H9 (cell line): ENCODE measurements at regions not wholly inside any gene's neighbourhood (a gene's known extent, or its start where the extent isn't known, plus 50 kb on each side); places are given as distances from the start of the nearest gene placed in this dataset.

ENCODE experiments used
- DNase-seq: peaks from one replicate; pipeline ENCODE4 v3.0.0-alpha.2; 2017
- H2AFZ ChIP-seq: one replicate; pipeline ENCODE4 v1.6.1; 2013; ENCODE audit warnings: mild to moderate bottlenecking, low read length, control low read depth, moderate library complexity
- H2AK5ac ChIP-seq: 2 replicates; pipeline ENCODE4 v1.6.1; 2013; ENCODE audit warnings: low read length, control low read depth, mixed read lengths; ENCODE audit not compliant: insufficient read length
- H2BK120ac ChIP-seq: one replicate; pipeline ENCODE4 v1.6.1; 2013; ENCODE audit warnings: low read depth, mild to moderate bottlenecking, low read length, control low read depth, inconsistent platforms; ENCODE audit not compliant: poor library complexity, severe bottlenecking
- H2BK12ac ChIP-seq: 2 replicates; pipeline ENCODE4 v1.6.1; 2013; ENCODE audit warnings: low read length, control low read depth, mixed read lengths, low read depth; ENCODE audit not compliant: insufficient read length
- H2BK15ac ChIP-seq: 2 replicates; pipeline ENCODE4 v1.6.1; 2013; ENCODE audit warnings: low read depth, low read length, control low read depth
- H2BK20ac ChIP-seq: one replicate; pipeline ENCODE4 v1.6.1; 2013; ENCODE audit warnings: low read depth, mild to moderate bottlenecking, low read length, control low read depth, inconsistent platforms; ENCODE audit not compliant: poor library complexity, severe bottlenecking
- H2BK5ac ChIP-seq: 2 replicates; pipeline ENCODE4 v1.6.1; 2013; ENCODE audit warnings: low read length, control low read depth, mixed read lengths; ENCODE audit not compliant: insufficient read length
- H3K14ac ChIP-seq: 2 replicates; pipeline ENCODE4 v1.6.1; 2013; ENCODE audit warnings: low read length, control low read depth; ENCODE audit not compliant: insufficient read depth
- H3K18ac ChIP-seq: 2 replicates; pipeline ENCODE4 v1.6.1; 2013; ENCODE audit warnings: low read depth, mild to moderate bottlenecking, mixed read lengths, low read length, control low read depth; ENCODE audit not compliant: insufficient read length
- H3K23ac ChIP-seq: 2 replicates; pipeline ENCODE4 v1.6.1; 2013; ENCODE audit warnings: low read length, control low read depth, mixed read lengths, low read depth; ENCODE audit not compliant: insufficient read length
- H3K23me2 ChIP-seq: 2 replicates; pipeline ENCODE4 v1.6.1; 2013; ENCODE audit warnings: low read depth, mild to moderate bottlenecking, mixed read lengths, low read length, control low read depth; ENCODE audit not compliant: insufficient read length, poor library complexity, severe bottlenecking
- H3K27ac ChIP-seq: 2 replicates; pipeline ENCODE4 v1.5.1; 2013; ENCODE audit warnings: low read length, control low read depth, mixed read lengths, low read depth; ENCODE audit not compliant: insufficient read length
- H3K27me3 ChIP-seq: 2 replicates; pipeline ENCODE4 v1.6.1; 2013; ENCODE audit warnings: low read length, control low read depth, inconsistent platforms; ENCODE audit not compliant: insufficient read depth
- H3K4ac ChIP-seq: 2 replicates; pipeline ENCODE4 v1.6.1; 2013; ENCODE audit warnings: low read depth, mild to moderate bottlenecking, control low read depth, inconsistent platforms, low read length, moderate library complexity
- H3K4me1 ChIP-seq: 2 replicates; pipeline ENCODE4 v1.6.1; 2013; ENCODE audit warnings: low read length, control low read depth, inconsistent platforms; ENCODE audit not compliant: insufficient read depth
- H3K4me2 ChIP-seq: 2 replicates; pipeline ENCODE4 v1.6.1; 2013; ENCODE audit warnings: low read length, control low read depth, mixed read lengths; ENCODE audit not compliant: insufficient read length, insufficient read depth
- H3K56ac ChIP-seq: 2 replicates; pipeline ENCODE4 v1.6.1; 2013; ENCODE audit warnings: low read depth, mild to moderate bottlenecking, mixed read lengths, low read length, control low read depth; ENCODE audit not compliant: insufficient read length
- H3K79me1 ChIP-seq: 2 replicates; pipeline ENCODE4 v1.6.1; 2013; ENCODE audit warnings: low read depth, mild to moderate bottlenecking, moderate library complexity, low read length, control low read depth, inconsistent platforms; ENCODE audit not compliant: insufficient read depth, poor library complexity, severe bottlenecking
- H3K79me2 ChIP-seq: 2 replicates; pipeline ENCODE4 v1.6.1; 2013; ENCODE audit warnings: low read length, control low read depth, inconsistent platforms; ENCODE audit not compliant: insufficient read depth
- H3K9ac ChIP-seq: 2 replicates; pipeline ENCODE4 v1.6.1; 2013; ENCODE audit warnings: low read length, control low read depth, mixed read lengths; ENCODE audit not compliant: insufficient read length; ENCODE audit errors: extremely low read depth
- H3K9me3 ChIP-seq: one replicate; pipeline ENCODE4 v1.6.1; 2013; ENCODE audit warnings: low read depth, low read length, inconsistent platforms; ENCODE audit not compliant: control insufficient read depth
- H3T11ph ChIP-seq: one replicate; pipeline ENCODE4 v1.6.1; 2013; ENCODE audit warnings: mild to moderate bottlenecking, low read length, control low read depth, inconsistent platforms
- H4K20me1 ChIP-seq: one replicate; pipeline ENCODE4 v1.6.1; 2013; ENCODE audit not compliant: control insufficient read depth, insufficient read length, insufficient read depth
- H4K5ac ChIP-seq: 2 replicates; pipeline ENCODE4 v1.6.1; 2013; ENCODE audit warnings: low read depth, mild to moderate bottlenecking, mixed read lengths, low read length, control low read depth; ENCODE audit not compliant: insufficient read length
- H4K8ac ChIP-seq: replicated peaks from 2 replicates; pipeline ENCODE4 v1.6.1; 2013; ENCODE audit warnings: low read length, control low read depth, mixed read lengths, low read depth; ENCODE audit not compliant: insufficient read length
- H4K91ac ChIP-seq: 2 replicates; pipeline ENCODE4 v1.6.1; 2013; ENCODE audit warnings: low read depth, mild to moderate bottlenecking, moderate library complexity, mixed read lengths, low read length, control low read depth; ENCODE audit not compliant: insufficient read length
- H3K27ac Mint-ChIP-seq, 3 experiments: 2 replicates in 2 of 3; 3 replicates in 1 of 3; pipeline ENCODE4 v1.8.0; 2020 to 2021; ENCODE audit warnings: mixed read lengths in 3 of 3, mild to moderate bottlenecking in 1 of 3, moderate library complexity in 1 of 3
- H3K27me3 Mint-ChIP-seq: 2 replicates; pipeline ENCODE4 v1.8.0; 2021; ENCODE audit warnings: low read depth, mild to moderate bottlenecking, moderate library complexity, mixed read lengths
- H3K36me3 Mint-ChIP-seq, 3 experiments: 2 replicates in 2 of 3; 3 replicates in 1 of 3; pipeline ENCODE4 v1.8.0; 2020 to 2021; ENCODE audit warnings: low read depth in 3 of 3, mixed read lengths in 3 of 3; ENCODE audit not compliant: insufficient read depth in 1 of 3
- H3K4me1 Mint-ChIP-seq, 2 experiments: 2 replicates each; pipeline ENCODE4 v1.8.0; 2020; ENCODE audit warnings: mixed read lengths in 2 of 2
- H3K4me3 Mint-ChIP-seq, 2 experiments: 2 replicates in 1 of 2; 3 replicates in 1 of 2; pipeline ENCODE4 v1.8.0; 2020 to 2021; ENCODE audit warnings: mild to moderate bottlenecking in 2 of 2, mixed read lengths in 2 of 2, moderate library complexity in 1 of 2
- H3K9me3 Mint-ChIP-seq, 2 experiments: 2 replicates in 1 of 2; 3 replicates in 1 of 2; pipeline ENCODE4 v1.8.0; 2020; ENCODE audit warnings: mild to moderate bottlenecking in 2 of 2, mixed read lengths in 2 of 2, moderate library complexity in 1 of 2
- WGBS: extraction: QIAGEN DNeasy Blood & Tissue Kit; methylation state at CpG from one replicate; pipeline ENCODE4 v1.1.7; 2013; ENCODE audit warnings: missing lambda C conversion rate, low lambda C conversion rate, mixed read lengths; ENCODE audit not compliant: insufficient read length; ENCODE audit errors: extremely low coverage; 5-methylcytosine and 5-hydroxymethylcytosine counted together
- TF ChIP-seq, protein P1 (sequence below): fragments of 200-600 bp; sonication (generic); conservative IDR thresholded peaks from 3 replicates; pipeline ENCODE4 v1.8.0; 2021; ENCODE audit warnings: antibody characterized with exemption, mild to moderate bottlenecking

DNA sequence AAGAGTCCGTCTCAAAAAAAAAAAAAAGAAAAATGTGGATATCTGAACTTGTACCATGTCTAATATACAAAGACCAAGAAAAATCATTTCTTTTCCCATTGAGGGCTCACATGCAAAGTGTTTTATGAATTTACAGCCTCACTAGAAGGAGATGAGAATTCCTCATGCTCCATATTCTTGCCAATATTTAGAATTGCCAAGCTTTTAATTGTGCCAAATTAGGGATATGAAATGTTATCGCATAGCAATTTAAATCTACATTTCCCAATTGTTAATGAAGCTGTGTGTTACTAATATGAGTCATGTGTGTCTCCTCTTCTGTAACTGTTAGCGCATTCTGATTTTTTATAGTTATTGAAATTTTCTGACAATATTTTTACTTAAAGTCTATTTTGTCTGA lies 63.0 kb upstream of the CRYM start:
- Histone ChIP-seq H3K18ac (no peak overlapping the region), H4K8ac (no peak overlapping the region), H4K91ac (no peak overlapping the region), H3K27ac (no peak overlapping the region), H3K9ac (no peak overlapping the region), H3K27me3 (no peaks in the 10 kb centered on the region), H2BK12ac (no peak overlapping the region), H3K4ac (no peak overlapping the region), H3K4me1 (no peaks in the 10 kb centered on the region), H3K14ac (no peak overlapping the region), H3T11ph (no peak overlapping the region), H3K9me3 (no peaks in the 10 kb centered on the region), H3K56ac (no peak overlapping the region), H2BK20ac (no peak overlapping the region), H3K79me1 (no peaks in the 10 kb centered on the region), H2AK5ac (no peak overlapping the region), H3K23me2 (no peaks in the 10 kb centered on the region), H3K4me2 (no peak overlapping the region), H3K79me2 (no peaks in the 10 kb centered on the region), H2AFZ (no peak overlapping the region), H2BK5ac (no peak overlapping the region), H4K20me1 (no peaks in the 10 kb centered on the region), H3K23ac (no peak overlapping the region), H4K5ac (no peak overlapping the region), H2BK120ac (no peak overlapping the region), H2BK15ac (no peak overlapping the region)
- Mint-ChIP-seq H3K4me3 (no peak overlapping the region), H3K9me3 (peaks cover 0 to 9% of the 10 kb centered on the region in 2 experiments; a peak in 1 of 5 replicates), H3K4me1 (peaks cover 0 to 8% of the 10 kb centered on the region in 2 experiments; a peak in 3 of 4 replicates), H3K36me3 (peaks cover 0 to 9% (median 2%) of the 10 kb centered on the region in 3 experiments; a peak in 3 of 7 replicates), H3K27ac (no peak overlapping the region; a peak in 1 of 7 replicates), H3K27me3 (no peaks in the 10 kb centered on the region; the same call in 1 of the 2 replicates)
- DNase-seq: no peak
- WGBS: no CpG with 5 or more reads among the region's 3 CpGs
- TF ChIP-seq, protein P1, sequence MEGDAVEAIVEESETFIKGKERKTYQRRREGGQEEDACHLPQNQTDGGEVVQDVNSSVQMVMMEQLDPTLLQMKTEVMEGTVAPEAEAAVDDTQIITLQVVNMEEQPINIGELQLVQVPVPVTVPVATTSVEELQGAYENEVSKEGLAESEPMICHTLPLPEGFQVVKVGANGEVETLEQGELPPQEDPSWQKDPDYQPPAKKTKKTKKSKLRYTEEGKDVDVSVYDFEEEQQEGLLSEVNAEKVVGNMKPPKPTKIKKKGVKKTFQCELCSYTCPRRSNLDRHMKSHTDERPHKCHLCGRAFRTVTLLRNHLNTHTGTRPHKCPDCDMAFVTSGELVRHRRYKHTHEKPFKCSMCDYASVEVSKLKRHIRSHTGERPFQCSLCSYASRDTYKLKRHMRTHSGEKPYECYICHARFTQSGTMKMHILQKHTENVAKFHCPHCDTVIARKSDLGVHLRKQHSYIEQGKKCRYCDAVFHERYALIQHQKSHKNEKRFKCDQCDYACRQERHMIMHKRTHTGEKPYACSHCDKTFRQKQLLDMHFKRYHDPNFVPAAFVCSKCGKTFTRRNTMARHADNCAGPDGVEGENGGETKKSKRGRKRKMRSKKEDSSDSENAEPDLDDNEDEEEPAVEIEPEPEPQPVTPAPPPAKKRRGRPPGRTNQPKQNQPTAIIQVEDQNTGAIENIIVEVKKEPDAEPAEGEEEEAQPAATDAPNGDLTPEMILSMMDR: no peak
